ENCODE measurements at regions not wholly inside any gene's neighbourhood (a gene's known extent, or its start where the extent isn't known, plus 50 kb on each side); places are given as distances from the start of the nearest gene placed in this dataset.
A peak's percentile ranks its signal among the peaks of the same experiment; 100 is the strongest.

- no peak for DNase-seq (ENCODE audit: low read depth)
- no peak overlapping the region for H3K4me3 ChIP-seq (ENCODE audit: low read depth, low read length)
- no peak for TF ChIP-seq CTCF (IDR thresholded peaks at IDR 0.05; ENCODE audit: insufficient read depth, low read depth, low read length)
These were observed 206.3 kb downstream of the RAP2A start for GRCh38 chr13:97640268-97640667.

- no peak overlapping the region for H3K4me3 ChIP-seq (ENCODE audit: low read depth, low read length)
- peak; percentile 48 for DNase-seq (ENCODE audit: low read depth)
- no peak for TF ChIP-seq CTCF (IDR thresholded peaks at IDR 0.05; ENCODE audit: insufficient read depth, low read depth, low read length)
These were observed 214.4 kb downstream of the RAP2A start for GRCh38 chr13:97648171-97648880.

GRCh38 chr13:97648881-97649224 lies 214.9 kb downstream of the RAP2A start:
- no peak for DNase-seq (ENCODE audit: low read depth)
- no peak for TF ChIP-seq CTCF (IDR thresholded peaks at IDR 0.05; ENCODE audit: insufficient read depth, low read depth, low read length)
- no peak overlapping the region for H3K4me3 ChIP-seq (ENCODE audit: low read depth, low read length)

- peak; percentile 42 for DNase-seq (ENCODE audit: low read depth)
- H3K4me3 ChIP-seq (ENCODE audit: low read depth, low read length): no peak overlapping the region
- TF ChIP-seq CTCF (IDR thresholded peaks at IDR 0.05; ENCODE audit: insufficient read depth, low read depth, low read length): no peak
These were observed 219.6 kb downstream of the RAP2A start for GRCh38 chr13:97653443-97654140.

- no peak for TF ChIP-seq CTCF (IDR thresholded peaks at IDR 0.05; ENCODE audit: insufficient read depth, low read depth, low read length)
- no peak for DNase-seq (ENCODE audit: low read depth)
- H3K4me3 ChIP-seq (ENCODE audit: low read depth, low read length): no peak overlapping the region
These were observed 220.3 kb downstream of the RAP2A start for GRCh38 chr13:97654236-97654635.

- H3K4me3 ChIP-seq (ENCODE audit: low read depth, low read length): no peak overlapping the region
- no peak for TF ChIP-seq CTCF (IDR thresholded peaks at IDR 0.05; ENCODE audit: insufficient read depth, low read depth, low read length)
- no peak for DNase-seq (ENCODE audit: low read depth)
These were observed 224.6 kb downstream of the RAP2A start for GRCh38 chr13:97658556-97658955.

Data from fibroblast of villous mesenchyme (primary cell).